ENCODE measurements at regions not wholly inside any gene's neighbourhood (a gene's known extent, or its start where the extent isn't known, plus 50 kb on each side); places are given as distances from the start of the nearest gene placed in this dataset.

- H3K4me3 ChIP-seq = no peak overlapping the region
- no peaks in the 10 kb centered on the region for H3K9me3 ChIP-seq
- peak; percentile 85 to 95 for DNase-seq (ENCODE audit: extremely low spot score in 2 of 2)
- intact Hi-C loops (cut with DNase I) = no loop called here
- H3K27ac ChIP-seq = peak overlapping the region; percentile 60
- TF ChIP-seq POLR2A (IDR thresholded peaks at IDR 0.05) = no peak
- TF ChIP-seq POLR2AphosphoS5 (IDR thresholded peaks at IDR 0.05; ENCODE audit: insufficient read depth in 1 of 2, low read depth in 1 of 2) = peak in 1 of 2 donors; percentile 47
- peaks cover 14% of the 10 kb centered on the region for H3K4me1 ChIP-seq
- H3K27me3 ChIP-seq = no peaks in the 10 kb centered on the region
- no peaks in the 10 kb centered on the region for H3K36me3 ChIP-seq
These were observed 57.1 kb upstream of the IGFBP3 start for GRCh38 chr7:45978010-45978681.

GRCh38 chr7:45977256-45977780 is 56.2 kb upstream of the IGFBP3 start:
- intact Hi-C loops (cut with DNase I) = no loop called here
- no peak overlapping the region for H3K27ac ChIP-seq

GRCh38 chr7:45976485-45976856 is 55.4 kb upstream of the IGFBP3 start:
- intact Hi-C loops (cut with DNase I) = no loop called here

More at GRCh38 chr7:45977256-45977780, 56.2 kb upstream of the IGFBP3 start:
- no peak for TF ChIP-seq POLR2A (IDR thresholded peaks at IDR 0.05)
- no peak for TF ChIP-seq CTCF (IDR thresholded peaks at IDR 0.05)
- no peak for TF ChIP-seq POLR2AphosphoS5 (IDR thresholded peaks at IDR 0.05; ENCODE audit: insufficient read depth in 1 of 2, low read depth in 1 of 2)
- Histone ChIP-seq H3K4me3 (no peak overlapping the region), H3K9me3 (no peaks in the 10 kb centered on the region), H3K36me3 (no peaks in the 10 kb centered on the region), H3K4me1 (peaks cover 14% of the 10 kb centered on the region), H3K27me3 (no peaks in the 10 kb centered on the region)
- peak in 1 of 2 donors; percentile 22 for DNase-seq (ENCODE audit: extremely low spot score in 2 of 2)

GRCh38 chr7:45975847-45976484 is 54.9 kb upstream of the IGFBP3 start:
- peak; percentile 80 to 92 for DNase-seq (ENCODE audit: extremely low spot score in 2 of 2)

More at GRCh38 chr7:45976485-45976856, 55.4 kb upstream of the IGFBP3 start:
- Histone ChIP-seq H3K27ac (no peak overlapping the region), H3K9me3 (no peaks in the 10 kb centered on the region), H3K4me3 (no peak overlapping the region), H3K36me3 (no peaks in the 10 kb centered on the region), H3K27me3 (no peaks in the 10 kb centered on the region), H3K4me1 (peaks cover 14% of the 10 kb centered on the region)
- no peak for TF ChIP-seq CTCF (IDR thresholded peaks at IDR 0.05)
- no peak for TF ChIP-seq POLR2AphosphoS5 (IDR thresholded peaks at IDR 0.05; ENCODE audit: insufficient read depth in 1 of 2, low read depth in 1 of 2)
- TF ChIP-seq POLR2A (IDR thresholded peaks at IDR 0.05) = no peak
- DNase-seq (ENCODE audit: extremely low spot score in 2 of 2) = peak in 1 of 2 donors; percentile 49

GRCh38 chr7:45975367-45975766 is 54.3 kb upstream of the IGFBP3 start:
- Histone ChIP-seq H3K9me3 (no peaks in the 10 kb centered on the region), H3K36me3 (no peaks in the 10 kb centered on the region), H3K4me3 (no peak overlapping the region), H3K27ac (no peak overlapping the region), H3K4me1 (peaks cover 14% of the 10 kb centered on the region), H3K27me3 (no peaks in the 10 kb centered on the region)
- intact Hi-C loops (cut with DNase I) = no loop called here
- no peak for DNase-seq (ENCODE audit: extremely low spot score in 2 of 2)
- TF ChIP-seq POLR2AphosphoS5 (IDR thresholded peaks at IDR 0.05; ENCODE audit: insufficient read depth in 1 of 2, low read depth in 1 of 2) (no peak), POLR2A (IDR thresholded peaks at IDR 0.05) (no peak), CTCF (IDR thresholded peaks at IDR 0.05) (no peak)

More at GRCh38 chr7:45975847-45976484, 54.9 kb upstream of the IGFBP3 start:
- no peak overlapping the region for H3K27ac ChIP-seq
- no peaks in the 10 kb centered on the region for H3K27me3 ChIP-seq
- no peak overlapping the region for H3K4me3 ChIP-seq
- no peak for TF ChIP-seq POLR2A (IDR thresholded peaks at IDR 0.05)
- no peak for TF ChIP-seq POLR2AphosphoS5 (IDR thresholded peaks at IDR 0.05; ENCODE audit: insufficient read depth in 1 of 2, low read depth in 1 of 2)
- no peak for TF ChIP-seq CTCF (IDR thresholded peaks at IDR 0.05)
- intact Hi-C loops (cut with DNase I) = no loop called here
- H3K9me3 ChIP-seq = no peaks in the 10 kb centered on the region
- H3K4me1 ChIP-seq = peaks cover 14% of the 10 kb centered on the region
- no peaks in the 10 kb centered on the region for H3K36me3 ChIP-seq
